Hepatocyte (in vitro differentiated cells): ENCODE measurements at regions not wholly inside any gene's neighbourhood (a gene's known extent, or its start where the extent isn't known, plus 50 kb on each side); places are given as distances from the start of the nearest gene placed in this dataset.

Experiments
- DNase-seq: peaks from one replicate; pipeline ENCODE4 v3.0.0-alpha.2; 2016; ENCODE audit warnings: low spot score
- H2AFZ ChIP-seq: fragments of 200-600 bp; sonication (generic); 2 replicates; pipeline ENCODE4 v1.6.0; 2016; ENCODE audit warnings: antibody characterized with exemption, mild to moderate bottlenecking
- H3K27ac ChIP-seq: fragments of 200-600 bp; sonication (generic); 2 replicates; pipeline ENCODE4 v1.5.1; 2016; ENCODE audit warnings: mild to moderate bottlenecking
- H3K27me3 ChIP-seq: fragments of 200-600 bp; sonication (generic); 2 replicates; pipeline ENCODE4 v1.6.1; 2016
- H3K36me3 ChIP-seq: fragments of 200-600 bp; sonication (generic); replicated peaks from 2 replicates; pipeline ENCODE4 v1.5.1; 2016; ENCODE audit warnings: low read depth; ENCODE audit not compliant: insufficient read depth
- H3K4me1 ChIP-seq: fragments of 200-600 bp; sonication (generic); 2 replicates; pipeline ENCODE4 v1.5.1; 2016; ENCODE audit warnings: mild to moderate bottlenecking, moderate library complexity; ENCODE audit not compliant: insufficient read depth
- H3K4me2 ChIP-seq: fragments of 200-600 bp; sonication (generic); 2 replicates; pipeline ENCODE4 v1.6.0; 2016
- H3K4me3 ChIP-seq: fragments of 200-600 bp; sonication (generic); 2 replicates; pipeline ENCODE4 v1.5.1; 2016; ENCODE audit warnings: mild to moderate bottlenecking
- H3K79me2 ChIP-seq: fragments of 200-600 bp; sonication (generic); 2 replicates; pipeline ENCODE4 v1.6.0; 2017; ENCODE audit warnings: mild to moderate bottlenecking
- H3K9me2 ChIP-seq: fragments of 200-600 bp; sonication (generic); replicated peaks from 2 replicates; pipeline ENCODE4 v1.6.0; 2017; ENCODE audit warnings: mild to moderate bottlenecking; ENCODE audit not compliant: insufficient read depth
- H3K9me3 ChIP-seq: fragments of 200-600 bp; sonication (generic); 2 replicates; pipeline ENCODE4 v1.5.1; 2016; ENCODE audit warnings: low read depth, mild to moderate bottlenecking
- H4K20me1 ChIP-seq: fragments of 200-600 bp; sonication (generic); 2 replicates; pipeline ENCODE4 v1.6.0; 2016; ENCODE audit warnings: mild to moderate bottlenecking; ENCODE audit not compliant: insufficient read depth, poor library complexity, severe bottlenecking
- CTCF ChIP-seq: fragments of 200-600 bp; sonication (generic); IDR thresholded peaks from 2 replicates; pipeline ENCODE4 v1.5.1; 2016; ENCODE audit warnings: antibody characterized with exemption, mild to moderate bottlenecking; ENCODE audit not compliant: poor library complexity
- EZH2 ChIP-seq: fragments of 200-600 bp; sonication (generic); IDR thresholded peaks from 2 replicates; pipeline ENCODE4 v1.6.1; 2016; ENCODE audit warnings: antibody characterized with exemption, mild to moderate bottlenecking, borderline replicate concordance
- EZH2phosphoT487 ChIP-seq: fragments of 200-600 bp; sonication (generic); IDR thresholded peaks from one replicate; pipeline ENCODE4 v1.6.1; 2018; ENCODE audit warnings: antibody characterized with exemption, mild to moderate bottlenecking, low read depth, moderate library complexity; ENCODE audit not compliant: unreplicated experiment, severe bottlenecking
- WGBS: methylation state at CpG from one replicate; pipeline ENCODE4 v1.1.6; 2016; ENCODE audit warnings: low lambda C conversion rate; ENCODE audit errors: missing lambda C conversion rate; 5-methylcytosine and 5-hydroxymethylcytosine counted together

- Histone ChIP-seq H3K36me3 (no peaks in the 10 kb centered on the region), H3K9me3 (no peaks in the 10 kb centered on the region), H3K9me2 (no peaks in the 10 kb centered on the region), H3K27me3 (no peaks in the 10 kb centered on the region), H4K20me1 (no peaks in the 10 kb centered on the region), H3K79me2 (no peaks in the 10 kb centered on the region), H3K27ac (no peak overlapping the region), H2AFZ (no peak overlapping the region), H3K4me2 (no peak overlapping the region), H3K4me3 (no peak overlapping the region), H3K4me1 (no peaks in the 10 kb centered on the region)
- DNase-seq, result no peak
- TF ChIP-seq EZH2, result no peak
- TF ChIP-seq CTCF, result no peak
- TF ChIP-seq EZH2phosphoT487, result no peak
- 90% methylated on average over 6 of the region's 6 CpGs for WGBS
Measured at GRCh38 chr22:48687606-48688005, 1140.1 kb downstream of the BRD1 start.

GRCh38 chr22:48686694-48687302 lies 1140.9 kb downstream of the BRD1 start:
- Histone ChIP-seq H4K20me1 (no peaks in the 10 kb centered on the region), H3K36me3 (no peaks in the 10 kb centered on the region), H3K79me2 (no peaks in the 10 kb centered on the region), H3K27ac (no peak overlapping the region), H2AFZ (no peak overlapping the region), H3K9me2 (no peaks in the 10 kb centered on the region), H3K27me3 (no peaks in the 10 kb centered on the region), H3K4me3 (no peak overlapping the region), H3K4me1 (no peaks in the 10 kb centered on the region), H3K4me2 (no peak overlapping the region), H3K9me3 (no peaks in the 10 kb centered on the region)
- 95% methylated on average over 2 of the region's 2 CpGs for WGBS
- TF ChIP-seq EZH2phosphoT487, result no peak
- TF ChIP-seq EZH2, result no peak
- no peak for DNase-seq

- Histone ChIP-seq H4K20me1 (no peaks in the 10 kb centered on the region), H3K36me3 (no peaks in the 10 kb centered on the region), H3K9me3 (no peaks in the 10 kb centered on the region), H3K4me2 (no peak overlapping the region), H3K4me1 (no peaks in the 10 kb centered on the region), H3K79me2 (no peaks in the 10 kb centered on the region), H2AFZ (no peak overlapping the region), H3K4me3 (no peak overlapping the region), H3K27me3 (no peaks in the 10 kb centered on the region), H3K27ac (no peak overlapping the region), H3K9me2 (no peaks in the 10 kb centered on the region)
- no peak for DNase-seq
- 97% methylated on average over 13 of the region's 17 CpGs for WGBS
- no peak for TF ChIP-seq CTCF
- TF ChIP-seq EZH2phosphoT487, result no peak
- no peak for TF ChIP-seq EZH2
Measured at GRCh38 chr22:48685767-48686166, 1141.9 kb downstream of the BRD1 start.

GRCh38 chr22:48683640-48684039 lies 1144.0 kb downstream of the BRD1 start:
- H3K9me3 ChIP-seq, result no peaks in the 10 kb centered on the region
- no peaks in the 10 kb centered on the region for H3K36me3 ChIP-seq
- no peaks in the 10 kb centered on the region for H3K4me1 ChIP-seq
- no peak overlapping the region for H2AFZ ChIP-seq
- H3K27ac ChIP-seq, result no peak overlapping the region
- no peaks in the 10 kb centered on the region for H3K9me2 ChIP-seq
- 94% methylated on average over 9 of the region's 9 CpGs for WGBS
- TF ChIP-seq CTCF (no peak), EZH2phosphoT487 (no peak), EZH2 (no peak)
- no peaks in the 10 kb centered on the region for H4K20me1 ChIP-seq
- H3K4me2 ChIP-seq, result no peak overlapping the region
- no peaks in the 10 kb centered on the region for H3K27me3 ChIP-seq
- no peaks in the 10 kb centered on the region for H3K79me2 ChIP-seq
- DNase-seq, result no peak
- no peak overlapping the region for H3K4me3 ChIP-seq
